ENCODE measurements at regions not wholly inside any gene's neighbourhood (a gene's known extent, or its start where the extent isn't known, plus 50 kb on each side); places are given as distances from the start of the nearest gene placed in this dataset.
A peak's percentile ranks its signal among the peaks of the same experiment; 100 is the strongest.

DNA sequence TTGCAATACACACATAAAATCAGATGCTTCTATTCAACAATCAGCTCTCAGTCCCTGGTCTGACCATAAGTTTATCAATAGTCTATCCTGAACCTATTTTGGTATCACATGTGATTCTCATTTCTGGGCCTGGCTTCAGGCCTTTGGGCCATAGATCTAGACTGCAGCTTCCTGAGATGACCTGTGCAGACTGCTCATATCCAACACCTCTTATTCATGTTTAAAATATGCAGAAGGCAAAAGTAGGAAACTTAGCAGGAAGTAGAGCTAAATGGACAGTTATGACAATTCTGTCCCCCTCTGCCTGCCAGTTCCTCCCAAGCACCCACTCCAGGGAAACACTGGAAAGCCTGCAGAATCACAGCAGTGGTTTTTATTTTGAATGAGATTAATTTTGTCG lies 53.3 kb downstream of the C7orf25 start:
- DNase-seq, result no peak

DNA sequence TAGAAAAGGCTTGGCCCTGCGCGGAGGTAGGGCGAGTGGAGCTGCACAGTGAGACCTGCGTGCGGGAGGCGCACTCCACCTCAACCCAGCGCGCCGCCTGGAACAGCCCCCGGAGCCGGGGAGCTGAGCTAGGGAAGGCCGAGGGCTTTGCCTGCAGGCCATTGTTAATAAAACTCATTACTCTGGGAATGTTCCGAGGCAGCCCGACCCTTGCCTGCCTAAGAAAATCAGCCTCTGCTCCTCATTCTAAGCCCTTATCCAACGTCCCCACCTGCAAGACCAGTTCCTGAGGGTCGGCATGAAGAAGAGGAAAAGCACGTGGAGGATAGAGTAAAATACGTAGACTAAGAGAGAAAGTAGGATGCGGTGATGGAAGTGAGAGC lies 55.3 kb downstream of the C7orf25 start:
- no peak for DNase-seq

DNA sequence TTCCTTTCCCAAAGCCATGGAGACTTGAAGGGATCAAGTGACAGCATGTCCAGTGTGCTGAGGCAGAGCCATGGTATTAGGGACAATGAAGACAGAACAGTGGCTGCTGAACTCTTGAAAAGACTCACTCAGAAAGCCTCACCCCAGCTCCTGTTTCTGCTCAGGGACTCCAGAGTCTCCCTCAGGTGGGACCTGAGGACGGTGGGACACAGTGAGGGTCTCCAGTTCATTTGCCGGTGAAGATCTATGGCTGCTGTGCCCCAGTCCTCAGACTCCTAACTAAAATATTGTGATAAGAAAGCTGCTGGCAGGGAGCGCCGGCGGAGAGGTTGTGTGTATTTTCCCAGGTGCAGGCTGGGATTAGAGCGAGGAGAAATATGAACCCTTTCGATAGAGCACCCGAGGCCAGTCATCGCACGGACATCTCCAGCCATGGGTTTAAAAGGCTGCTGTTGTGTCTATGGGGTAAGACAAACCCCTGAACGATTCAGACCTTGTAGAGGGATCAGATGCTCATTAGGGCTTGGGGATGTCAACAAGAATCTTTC lies 57.2 kb downstream of the C7orf25 start:
- no peak for DNase-seq

DNA sequence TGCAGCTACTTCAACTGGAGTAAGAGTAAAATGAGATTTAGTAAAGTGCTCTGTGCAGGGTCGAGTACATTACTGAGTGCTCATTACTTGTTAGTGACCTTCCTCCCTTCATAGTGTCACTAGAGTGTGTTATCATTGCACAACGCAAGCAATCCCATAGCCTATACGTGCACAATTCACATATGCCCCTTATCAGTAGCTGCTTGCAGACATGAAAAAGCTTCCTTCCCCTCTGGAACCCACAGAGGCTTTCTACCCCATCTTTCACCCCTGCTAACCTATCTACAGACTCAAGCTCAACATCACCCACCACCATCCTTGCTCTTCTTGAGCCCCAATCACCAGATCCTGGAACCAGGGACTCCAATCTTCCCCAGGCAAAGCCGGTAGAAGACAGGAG lies 59.3 kb downstream of the C7orf25 start:
- DNase-seq, result no peak

DNA sequence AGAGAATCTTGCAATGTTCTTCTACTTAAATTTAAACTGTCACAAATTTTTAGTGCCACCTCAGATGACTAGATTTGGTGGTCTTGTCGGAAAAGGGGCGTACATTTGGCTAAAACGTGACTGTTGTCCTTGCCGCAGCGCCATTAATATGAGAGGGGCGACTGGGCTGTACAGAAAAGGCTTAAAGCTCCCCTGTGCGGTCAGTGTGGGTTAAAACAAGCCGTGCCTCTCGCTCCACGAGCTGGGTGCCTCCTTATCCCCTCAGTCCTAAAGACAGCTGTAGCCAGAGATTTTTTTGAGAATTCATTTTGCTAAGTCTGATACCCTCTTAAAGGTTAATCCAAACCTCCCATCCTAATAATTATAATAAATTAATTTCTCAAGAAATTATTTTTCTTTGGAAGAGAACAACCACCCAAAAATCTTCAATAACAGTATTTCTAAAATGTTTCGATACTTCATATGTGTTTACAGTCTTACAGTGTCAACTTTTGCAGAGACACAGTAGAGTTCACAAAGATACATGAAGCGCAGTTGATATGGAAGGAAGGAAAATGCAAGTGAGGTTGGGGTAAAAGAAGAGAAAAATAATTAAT lies 68.6 kb downstream of the C7orf25 start:
- DNase-seq, result peak; percentile 30

DNA sequence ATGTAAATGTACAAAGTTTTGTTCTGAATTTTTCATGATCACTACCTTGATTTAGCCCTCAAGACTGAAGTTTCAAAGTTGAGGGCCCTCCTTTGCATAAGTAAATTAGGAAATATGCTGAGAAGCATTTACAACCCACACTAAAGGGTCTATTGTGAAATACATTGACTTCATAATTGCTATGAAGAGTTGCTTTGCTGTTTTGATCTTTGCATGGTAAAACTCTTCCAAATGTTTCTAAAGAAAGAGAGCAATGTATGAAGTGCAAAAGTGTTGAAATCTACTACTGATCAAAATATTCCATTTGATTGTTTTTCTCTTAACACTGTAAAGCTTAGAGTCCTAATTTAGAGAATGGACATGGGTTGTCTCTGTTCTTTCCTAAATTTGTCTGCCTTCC lies 77.2 kb downstream of the C7orf25 start:
- DNase-seq, result no peak

DNA sequence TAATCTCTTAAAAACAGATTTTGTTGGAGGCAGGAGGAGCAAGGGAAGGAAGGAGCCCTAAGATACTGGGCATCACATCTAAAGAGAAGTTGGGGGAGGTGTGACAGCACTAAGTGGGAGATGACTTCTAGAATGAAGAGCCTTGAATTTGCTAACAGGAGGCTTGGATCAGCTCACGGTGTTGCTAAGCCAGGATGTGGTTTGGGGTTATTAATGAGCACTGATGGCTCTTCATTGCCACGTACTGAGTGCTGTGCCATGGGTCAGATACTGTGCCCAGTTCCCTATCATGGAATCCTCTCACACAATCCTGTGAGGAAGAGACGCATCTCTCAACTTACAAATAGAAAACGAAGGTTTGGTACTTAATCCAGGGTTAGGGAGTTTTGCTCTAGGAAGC lies 78.5 kb downstream of the C7orf25 start:
- DNase-seq, result no peak

DNA sequence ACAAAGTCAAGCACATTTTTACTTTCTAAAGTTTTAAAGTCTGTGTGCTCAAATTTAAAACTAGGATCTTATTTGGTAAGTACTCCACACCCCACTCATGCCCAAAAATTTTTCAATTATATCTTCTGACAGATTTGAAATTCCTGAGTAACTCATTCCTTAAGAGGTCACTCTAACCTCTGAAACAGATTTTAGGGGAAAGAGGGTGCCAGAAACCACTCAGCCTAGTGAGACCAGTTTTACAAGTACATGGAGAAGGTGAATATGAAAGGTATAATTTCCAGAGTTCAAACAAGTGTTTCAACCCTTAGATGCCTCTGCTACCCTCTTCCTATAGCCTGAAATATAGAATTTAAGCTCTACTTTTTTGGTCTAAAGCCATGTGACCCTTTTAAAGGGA lies 79.2 kb downstream of the C7orf25 start:
- no peak for DNase-seq

DNA sequence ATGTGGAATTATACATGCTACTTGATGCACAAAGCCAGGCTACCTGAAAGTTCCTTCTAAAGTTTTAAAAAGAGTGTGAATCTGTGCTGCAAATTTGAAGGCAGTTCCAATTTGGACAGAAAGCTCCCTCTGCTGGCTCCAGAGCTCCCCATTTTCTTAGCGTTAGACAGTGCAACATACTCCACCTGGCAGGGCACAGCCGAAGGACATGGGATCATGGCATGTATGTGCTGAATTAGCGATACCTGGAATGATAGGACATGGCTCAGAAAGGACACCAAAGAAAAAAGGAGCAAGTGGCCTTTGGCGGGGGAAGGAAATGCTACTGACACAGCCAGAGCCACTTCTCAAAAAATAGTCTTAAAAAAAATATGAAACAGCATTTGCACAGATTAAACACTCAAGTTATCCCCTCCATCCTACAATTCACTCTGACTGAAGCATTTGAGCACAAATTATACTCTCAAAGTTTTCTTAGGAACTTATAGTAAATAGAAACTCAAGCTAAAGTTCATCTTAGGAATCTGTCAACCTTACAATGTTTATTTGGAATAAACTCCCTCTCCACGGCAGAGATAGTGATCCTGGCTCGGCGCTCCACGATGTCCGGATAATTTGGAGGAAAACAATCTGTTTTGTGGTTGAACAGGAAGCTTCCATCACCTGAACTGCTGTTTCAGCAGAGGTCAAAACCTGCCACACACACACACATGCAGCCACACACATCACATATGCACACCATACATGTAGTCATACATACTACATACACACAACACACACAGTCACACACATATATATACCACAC lies 80.0 kb downstream of the C7orf25 start:
- peak; percentile 4 for DNase-seq

DNA sequence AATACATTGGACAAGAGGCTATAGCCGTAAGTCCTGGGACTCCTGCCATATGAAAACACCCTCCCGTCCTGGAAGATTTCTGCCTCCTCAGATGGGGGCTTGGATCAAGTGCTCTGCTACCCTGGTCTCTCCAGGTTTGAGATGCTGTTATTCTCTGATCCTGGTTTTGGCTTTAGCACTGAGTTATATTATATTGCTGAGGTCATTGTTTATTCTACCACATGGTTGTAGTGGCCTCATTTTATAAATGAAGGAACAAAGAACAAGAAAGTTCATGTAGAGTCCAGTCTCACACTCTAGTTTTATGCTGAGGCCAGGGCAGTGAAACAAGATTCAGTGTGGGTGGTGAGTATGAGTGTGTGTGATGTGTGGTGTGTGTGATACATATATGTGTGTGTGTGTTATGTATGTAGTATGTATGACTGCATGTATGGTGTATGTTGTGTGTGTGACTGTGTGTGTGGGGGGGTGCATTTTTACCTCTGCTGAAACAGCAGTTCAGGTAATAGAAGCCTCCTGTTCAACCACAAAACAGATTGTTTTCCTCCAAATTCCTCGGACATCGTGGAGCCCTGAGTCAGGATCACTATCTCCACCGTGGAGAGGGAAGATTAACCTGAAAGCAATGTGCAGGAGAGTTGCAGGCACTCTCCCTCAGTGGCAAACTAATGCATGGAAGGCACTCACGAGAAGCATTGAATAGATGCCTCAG lies 80.7 kb downstream of the C7orf25 start:
- no peak for DNase-seq

DNA sequence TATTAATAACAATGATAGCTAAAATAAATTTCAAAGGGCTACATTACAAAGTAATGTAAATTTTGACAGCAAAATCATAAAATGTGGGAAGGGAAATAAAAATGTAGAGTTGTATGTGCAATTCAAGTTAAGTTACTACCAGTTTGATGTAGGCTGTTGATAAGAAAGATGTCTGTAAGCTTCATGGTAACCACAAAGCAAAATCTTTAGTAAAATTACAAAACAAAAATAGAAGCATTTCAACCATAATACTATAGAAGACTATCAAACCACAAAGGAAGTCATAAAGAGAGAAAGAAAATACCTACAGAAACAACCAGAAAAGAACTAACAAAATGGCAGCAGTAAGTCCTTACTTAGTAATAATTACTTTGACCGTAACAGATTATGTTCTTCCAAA lies 99.1 kb downstream of the C7orf25 start:
- no peak for DNase-seq

DNA sequence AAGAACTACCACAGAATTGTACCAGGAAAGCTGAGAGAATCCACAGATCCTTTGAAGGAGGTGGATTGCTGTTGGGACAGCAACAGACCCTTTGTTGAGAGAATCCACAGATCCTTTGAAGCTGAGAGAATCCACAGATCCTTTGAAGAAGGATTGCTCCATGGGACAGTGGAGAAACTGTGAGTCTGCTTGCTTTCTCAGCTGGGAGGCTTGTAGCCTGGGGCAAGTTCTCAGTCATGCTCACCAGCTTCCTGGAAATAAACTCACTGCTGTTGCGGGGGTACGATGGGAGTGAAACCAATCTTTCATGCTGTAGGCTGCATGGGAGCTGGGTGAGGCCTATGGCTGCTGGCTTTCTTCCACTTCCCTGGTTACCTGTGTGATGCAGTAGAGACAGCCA lies 106.3 kb downstream of the C7orf25 start:
- DNase-seq, result no peak

DNA sequence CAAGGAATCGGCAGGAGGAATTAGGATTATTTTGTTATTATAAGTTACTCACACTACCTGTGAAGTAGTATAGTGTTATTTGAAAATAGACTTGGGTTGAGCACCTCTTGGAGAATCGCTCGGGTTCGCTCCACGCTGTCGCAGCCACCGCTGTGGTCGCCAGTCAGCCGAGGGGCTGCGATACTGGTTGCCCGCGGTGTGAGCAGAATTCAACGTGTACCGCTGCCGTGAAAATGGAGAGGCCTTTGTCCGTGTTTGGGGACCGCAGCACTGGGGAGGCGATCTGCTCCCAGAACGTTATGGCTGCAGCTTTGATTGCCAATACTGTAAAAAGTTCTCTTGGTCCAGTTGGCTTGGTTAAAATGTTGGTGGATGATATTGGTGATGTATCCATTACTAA lies 117.2 kb downstream of the C7orf25 start:
- DNase-seq, result no peak

DNA sequence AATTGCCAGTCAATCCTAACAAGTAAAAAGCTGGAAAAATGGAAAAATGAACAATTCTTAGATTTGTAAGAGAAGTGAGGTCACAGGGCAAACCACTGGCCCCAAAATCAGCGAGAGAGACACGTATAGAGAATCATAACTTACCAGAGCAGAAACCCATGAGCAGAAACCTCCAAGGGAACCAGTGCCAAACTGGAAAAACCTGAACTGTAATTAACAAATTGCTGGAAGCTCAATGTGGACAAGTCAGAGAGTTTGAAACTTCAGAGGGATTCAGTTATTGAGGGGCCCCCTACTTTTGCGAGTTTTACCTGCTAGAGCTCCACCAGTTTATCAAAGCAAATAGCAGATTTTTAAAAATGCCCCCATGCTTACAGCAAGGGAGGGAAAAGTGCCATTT lies 119.0 kb downstream of the C7orf25 start:
- no peak for DNase-seq

DNA sequence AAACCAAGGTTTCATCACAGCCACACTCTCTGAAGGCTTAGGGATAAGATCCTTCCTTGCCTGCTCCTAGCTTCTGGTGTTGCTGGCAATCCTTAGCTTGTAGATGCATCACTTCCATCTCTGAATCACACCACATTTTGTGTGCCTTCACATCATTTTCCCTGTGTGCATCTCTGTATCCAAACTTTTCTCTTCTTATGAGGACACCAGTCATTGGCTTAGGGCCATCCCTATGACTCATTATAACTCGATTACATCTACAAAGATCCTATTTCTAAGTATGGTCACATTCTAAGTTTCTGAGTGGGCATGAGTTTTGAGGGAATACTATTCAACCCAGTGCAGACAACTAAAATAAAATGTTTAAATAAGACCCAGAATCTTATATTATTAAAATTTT lies 121.7 kb downstream of the C7orf25 start:
- no peak for DNase-seq

DNA sequence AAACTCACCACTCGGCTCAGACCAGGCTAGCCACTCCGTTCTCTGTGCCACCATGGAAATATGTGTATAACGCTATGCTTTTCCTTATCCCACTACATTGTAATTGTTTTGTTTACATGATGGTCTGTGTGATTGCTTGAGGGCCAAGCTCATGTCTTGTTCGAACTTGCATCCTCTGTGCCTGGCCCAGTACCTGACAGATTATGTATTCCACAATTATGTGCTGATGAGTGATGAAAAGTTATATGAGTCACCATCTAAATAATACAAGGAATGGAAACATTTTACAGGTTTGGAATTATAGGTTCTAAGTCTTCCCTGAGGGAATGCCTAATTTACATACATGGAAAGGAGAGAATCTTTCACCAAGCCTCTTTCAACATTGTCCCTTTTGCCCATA lies 137.4 kb downstream of the C7orf25 start:
- DNase-seq, result no peak

DNA sequence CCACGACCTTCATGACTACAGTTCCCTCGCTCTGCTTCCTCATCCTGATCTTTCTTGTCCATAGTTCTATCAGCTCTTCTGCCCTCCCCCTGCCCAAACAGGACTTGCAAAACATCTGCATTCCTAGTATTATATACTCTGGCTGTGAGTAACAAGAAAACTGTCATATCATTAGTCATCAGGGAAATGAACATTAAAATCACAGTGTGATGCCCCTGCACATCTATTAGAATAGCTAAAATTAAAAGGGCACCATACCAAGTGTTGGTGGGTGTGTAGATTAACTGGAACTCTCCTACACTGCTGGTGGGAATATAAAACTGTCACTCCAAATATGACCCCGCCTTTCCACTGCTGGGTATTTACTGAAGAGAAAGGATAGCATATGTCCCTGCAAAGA lies 141.8 kb downstream of the C7orf25 start:
- DNase-seq, result no peak

DNA sequence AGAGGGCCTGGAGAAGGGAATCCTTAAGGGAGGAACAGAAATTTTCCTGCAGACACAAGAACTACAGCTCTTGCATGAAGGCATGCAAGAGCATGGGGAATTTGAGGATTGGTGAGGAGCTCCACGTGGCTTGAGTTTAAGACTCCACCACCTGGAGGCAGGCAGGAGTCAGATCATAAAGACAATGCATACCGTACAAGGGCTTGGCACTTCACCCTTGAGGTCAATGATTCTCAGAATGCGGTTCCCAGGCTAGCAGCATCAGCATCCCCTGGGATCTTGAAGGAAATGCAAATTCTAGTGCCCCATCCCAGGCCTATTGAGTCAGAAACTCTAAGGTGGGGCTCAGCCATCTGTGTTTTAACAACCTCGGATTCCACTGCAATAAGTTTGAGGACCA lies 143.8 kb downstream of the C7orf25 start:
- DNase-seq, result no peak

DNA sequence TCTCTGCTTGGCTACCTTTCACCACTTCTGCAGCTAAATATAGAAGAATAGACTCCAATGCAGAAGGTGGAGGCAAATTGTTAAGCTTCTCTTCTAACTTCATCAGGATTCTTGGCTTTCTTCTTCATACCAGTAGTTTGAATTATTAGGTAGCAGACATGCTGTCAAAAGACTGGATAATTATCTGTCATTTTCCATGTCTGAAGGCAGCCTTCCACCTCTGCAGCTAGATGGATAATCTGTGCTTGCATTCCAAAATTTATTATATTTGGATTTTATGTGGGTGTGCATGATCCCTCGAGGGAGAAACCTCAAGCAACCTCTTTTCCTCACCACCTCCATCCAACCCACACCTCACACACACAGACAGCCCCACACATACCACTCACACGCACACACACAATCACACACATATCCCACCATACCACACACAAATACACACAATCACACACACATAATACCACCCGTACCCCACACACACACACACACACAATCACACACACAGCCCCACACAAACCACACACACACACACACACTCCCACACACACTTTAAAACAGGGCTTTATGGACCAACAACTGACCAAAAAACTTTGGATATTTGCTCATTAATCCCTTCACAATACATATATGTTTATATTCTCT lies 145.0 kb downstream of the C7orf25 start:
- no peak for DNase-seq

DNA sequence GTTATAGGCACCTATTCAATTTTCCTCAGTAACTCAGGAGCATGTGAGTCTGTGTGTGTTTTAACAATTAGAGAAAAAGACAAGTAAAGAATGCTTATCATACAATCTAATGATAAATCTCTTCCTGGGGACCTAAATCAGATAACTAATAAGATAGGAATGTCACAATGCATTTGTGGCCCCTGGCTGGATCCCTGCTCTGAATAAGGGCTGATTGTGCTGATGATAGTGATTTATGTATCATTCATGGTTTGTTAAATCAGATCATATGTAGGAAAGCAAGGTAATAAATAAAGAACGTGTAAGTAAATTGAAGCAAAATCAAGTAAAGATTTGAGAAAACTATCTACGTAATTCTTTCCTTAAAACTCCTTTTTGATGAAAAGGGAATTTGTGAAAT lies 145.9 kb downstream of the C7orf25 start:
- no peak for DNase-seq

DNA sequence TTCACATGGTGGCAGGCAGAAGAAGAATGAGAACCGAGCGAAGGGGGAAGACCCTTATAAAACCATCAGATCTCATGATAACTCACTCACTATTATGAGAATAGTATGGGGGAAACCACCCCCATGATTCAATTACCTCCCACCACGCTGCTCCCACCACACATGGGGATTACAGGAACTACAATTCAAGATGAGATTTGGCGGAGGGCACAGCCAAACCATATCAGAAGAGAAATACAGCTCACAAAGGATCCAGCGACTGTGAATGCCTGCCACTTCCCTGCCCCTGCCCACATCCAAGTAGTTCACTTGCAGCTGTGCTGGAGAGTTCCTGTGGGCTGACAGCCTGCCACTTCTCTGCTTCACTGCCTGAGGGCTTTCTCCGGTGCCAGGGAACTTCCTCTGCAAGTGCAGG lies 148.7 kb downstream of the C7orf25 start:
- DNase-seq, result no peak

DNA sequence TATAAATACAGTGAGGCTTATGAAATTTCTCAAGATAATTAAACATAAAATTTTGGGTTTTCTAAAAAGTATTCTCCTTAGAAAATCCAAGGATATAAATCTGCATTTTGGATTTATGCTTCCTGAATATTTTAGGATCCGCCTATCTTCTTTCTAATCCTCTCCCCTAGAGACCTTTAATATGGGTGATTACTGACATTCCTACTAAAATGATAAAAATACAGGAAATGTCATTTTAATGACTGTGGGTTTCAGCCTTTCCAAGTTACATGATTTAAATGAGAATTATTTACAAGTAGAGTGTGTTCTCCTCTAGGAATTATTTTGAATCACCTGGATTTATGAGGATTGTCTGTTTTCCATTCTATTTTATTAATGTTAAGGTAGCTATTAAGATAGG lies 150.4 kb downstream of the C7orf25 start:
- DNase-seq, result no peak

DNA sequence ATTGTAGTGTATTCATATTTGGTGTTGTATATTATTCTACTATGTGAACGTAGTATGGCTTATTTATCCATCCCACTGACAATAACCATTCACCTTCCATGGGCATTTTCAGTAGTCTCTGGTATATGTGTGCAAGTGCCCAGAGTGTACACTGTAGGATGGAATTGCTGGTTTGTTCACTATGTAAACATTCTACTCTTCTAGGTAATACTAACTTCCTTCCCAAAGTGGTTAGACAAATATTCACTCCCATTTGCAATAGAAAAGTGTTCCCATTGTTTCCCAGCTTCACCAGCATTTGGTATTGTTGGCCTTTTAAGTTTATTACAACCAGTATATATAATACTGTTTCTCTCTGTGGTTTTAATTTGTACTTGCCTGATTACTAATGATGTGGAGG lies 153.7 kb downstream of the C7orf25 start:
- no peak for DNase-seq

DNA sequence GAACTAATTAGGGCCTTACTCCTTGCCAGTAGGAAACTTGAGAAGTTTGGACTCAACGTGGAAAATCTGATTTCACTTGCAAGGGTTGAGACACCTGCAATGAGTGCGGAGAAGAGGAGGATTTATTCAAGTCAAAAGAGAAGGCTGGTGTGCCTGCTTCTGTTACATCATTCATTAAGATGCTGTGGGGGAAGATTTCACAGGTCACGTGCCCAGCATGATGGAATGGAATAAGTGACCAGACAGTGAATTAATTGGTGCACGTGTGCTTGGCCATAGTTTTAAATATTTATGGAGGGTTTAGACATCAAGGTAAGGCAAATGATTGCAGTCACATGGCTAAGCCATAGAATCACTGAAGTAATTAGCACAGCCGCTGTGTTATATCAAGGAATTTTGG lies 155.0 kb downstream of the C7orf25 start:
- no peak for DNase-seq

Measured in NCI-H1105 treated with DMSO at 0.1 percent for 48 hours (cell line).